ENCODE measurements at regions not wholly inside any gene's neighbourhood (a gene's known extent, or its start where the extent isn't known, plus 50 kb on each side); places are given as distances from the start of the nearest gene placed in this dataset.
"Not testable (repeated sequence)": the region's sequence is repeated elsewhere in the genome, so short reads cannot be mapped to it uniquely, and the experiment has no call there.

- H3K4me1 ChIP-seq (ENCODE audit: insufficient read depth, low read length): no peaks in the 10 kb centered on the region
- H3K4me3 ChIP-seq (ENCODE audit: low read length): no peak overlapping the region
- H3K9me3 ChIP-seq (ENCODE audit: insufficient read depth, low read depth, low read length): no peaks in the 10 kb centered on the region
- H3K27me3 ChIP-seq (ENCODE audit: insufficient read depth, low read length): no peaks in the 10 kb centered on the region
- H3K9ac ChIP-seq (ENCODE audit: low read depth, low read length): no peak overlapping the region
- H3K27ac ChIP-seq (ENCODE audit: low read depth, low read length): no peak overlapping the region
- H3K36me3 ChIP-seq (ENCODE audit: insufficient read depth, low read length): no peaks in the 10 kb centered on the region
- WGBS: 100% methylated on average over 1 of the region's 1 CpG
These were observed 124.0 kb upstream of the CDC42EP3 start for GRCh38 chr2:37795456-37795855.

DNA sequence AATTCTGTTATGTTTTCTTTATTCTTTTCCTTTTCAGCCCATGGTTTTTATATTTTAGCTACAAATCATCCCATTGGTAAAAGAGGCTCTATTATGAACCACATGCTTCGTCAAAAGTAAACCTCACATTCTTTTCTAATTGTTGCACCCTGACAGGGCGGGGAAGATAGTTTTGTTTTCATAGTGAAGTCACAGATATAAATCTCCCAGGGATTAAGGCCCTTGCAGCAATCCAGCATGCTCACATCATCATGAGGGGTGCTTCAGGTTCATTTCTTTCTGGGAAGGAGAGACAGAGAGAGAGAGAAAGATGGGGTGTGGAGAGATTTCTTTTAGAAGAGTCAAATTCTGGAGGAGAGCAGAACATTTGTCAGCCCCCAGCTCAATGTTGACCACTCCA lies 124.5 kb upstream of the CDC42EP3 start:
- Histone ChIP-seq H3K9ac (ENCODE audit: low read depth, low read length) (no peak overlapping the region), H3K4me1 (ENCODE audit: insufficient read depth, low read length) (no peaks in the 10 kb centered on the region), H3K4me3 (ENCODE audit: low read length) (no peak overlapping the region), H3K27ac (ENCODE audit: low read depth, low read length) (no peak overlapping the region), H3K36me3 (ENCODE audit: insufficient read depth, low read length) (no peaks in the 10 kb centered on the region), H3K9me3 (ENCODE audit: insufficient read depth, low read depth, low read length) (no peaks in the 10 kb centered on the region), H3K27me3 (ENCODE audit: insufficient read depth, low read length) (no peaks in the 10 kb centered on the region)
- 90% methylated on average over 2 of the region's 2 CpGs for WGBS

GRCh38 chr2:37796481-37796880 lies 125.0 kb upstream of the CDC42EP3 start:
- H3K9me3 ChIP-seq (ENCODE audit: insufficient read depth, low read depth, low read length): no peaks in the 10 kb centered on the region
- no peak overlapping the region for H3K27ac ChIP-seq (ENCODE audit: low read depth, low read length)

DNA sequence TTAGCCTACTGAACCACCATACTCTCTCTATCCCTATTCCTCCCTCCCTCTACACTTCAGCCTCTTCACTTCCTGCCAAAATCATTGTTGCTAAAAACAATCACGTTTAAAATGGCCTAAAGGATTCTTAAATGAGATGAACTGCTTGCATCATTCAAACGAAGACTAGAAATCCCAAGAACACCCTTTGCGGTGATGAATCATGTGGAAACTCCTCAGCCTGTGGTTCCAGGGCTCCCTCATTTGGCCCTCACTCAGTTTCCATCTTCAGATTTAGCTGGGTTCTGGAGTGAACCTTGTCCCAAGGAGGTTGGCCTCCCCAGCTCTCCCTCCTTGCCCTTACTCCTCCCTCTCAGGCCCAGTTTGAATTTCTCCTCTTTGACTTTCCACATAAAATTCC lies 125.6 kb upstream of the CDC42EP3 start:
- H3K9ac ChIP-seq (ENCODE audit: low read depth, low read length): no peak overlapping the region
- H3K9me3 ChIP-seq (ENCODE audit: insufficient read depth, low read depth, low read length): no peaks in the 10 kb centered on the region
- WGBS: 92% methylated on average over 3 of the region's 3 CpGs
- no peaks in the 10 kb centered on the region for H3K27me3 ChIP-seq (ENCODE audit: insufficient read depth, low read length)
- H3K4me1 ChIP-seq (ENCODE audit: insufficient read depth, low read length): 0 out of 2 replicates have a peak, but pooled peaks cover under 1% of the 10 kb centered on the region
- H3K27ac ChIP-seq (ENCODE audit: low read depth, low read length): no peak overlapping the region
- no peak overlapping the region for H3K4me3 ChIP-seq (ENCODE audit: low read length)
- no peaks in the 10 kb centered on the region for H3K36me3 ChIP-seq (ENCODE audit: insufficient read depth, low read length)

More at GRCh38 chr2:37796481-37796880, 125.0 kb upstream of the CDC42EP3 start:
- Histone ChIP-seq H3K4me3 (ENCODE audit: low read length) (no peak overlapping the region), H3K36me3 (ENCODE audit: insufficient read depth, low read length) (no peaks in the 10 kb centered on the region), H3K27me3 (ENCODE audit: insufficient read depth, low read length) (no peaks in the 10 kb centered on the region), H3K9ac (ENCODE audit: low read depth, low read length) (no peak overlapping the region), H3K4me1 (ENCODE audit: insufficient read depth, low read length) (no peaks in the 10 kb centered on the region)
- 95% methylated on average over 4 of the region's 4 CpGs for WGBS

GRCh38 chr2:37798315-37799005 lies 126.6 kb upstream of the RMDN2 start:
- Histone ChIP-seq H3K4me1 (ENCODE audit: insufficient read depth, low read length) (peaks cover 13% of the 10 kb centered on the region), H3K4me3 (ENCODE audit: low read length) (no peak overlapping the region), H3K9ac (ENCODE audit: low read depth, low read length) (no peak overlapping the region), H3K27me3 (ENCODE audit: insufficient read depth, low read length) (no peaks in the 10 kb centered on the region), H3K27ac (ENCODE audit: low read depth, low read length) (no peak overlapping the region), H3K9me3 (ENCODE audit: insufficient read depth, low read depth, low read length) (no peaks in the 10 kb centered on the region), H3K36me3 (ENCODE audit: insufficient read depth, low read length) (no peaks in the 10 kb centered on the region)

DNA sequence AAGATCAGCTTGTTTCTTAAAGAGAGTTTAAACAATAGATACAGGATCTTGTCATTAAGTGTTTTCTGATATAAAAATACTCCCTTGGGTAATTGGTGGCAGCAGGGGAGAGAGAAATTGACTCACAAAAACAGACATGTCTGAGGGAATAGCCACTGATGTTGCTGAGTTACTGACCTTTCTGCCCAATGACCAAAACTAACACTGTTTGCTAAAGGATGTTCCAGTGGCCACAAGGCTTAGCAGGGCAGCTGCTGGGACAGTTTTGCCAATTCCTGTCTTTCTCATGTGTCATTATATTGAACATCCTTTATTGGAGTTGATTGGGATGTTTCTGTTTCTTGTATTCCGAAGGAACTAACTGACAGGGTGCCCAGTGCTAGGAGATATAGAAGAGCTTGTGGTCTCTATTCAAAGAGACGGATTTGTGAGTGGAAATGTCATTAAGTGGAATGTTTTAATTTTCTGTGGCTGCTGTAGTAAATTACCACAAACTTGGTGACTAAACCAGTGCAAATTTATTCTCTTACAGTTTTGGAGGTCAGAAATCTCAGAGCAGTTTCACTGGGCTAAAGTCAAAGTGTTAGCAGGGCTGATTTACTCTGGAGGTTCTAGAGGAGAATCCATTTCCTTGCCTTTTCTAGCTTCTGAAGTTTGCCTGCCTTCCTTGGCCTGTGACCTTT lies 124.8 kb upstream of the RMDN2 start:
- no peak overlapping the region for H3K4me3 ChIP-seq (ENCODE audit: low read length)
- no peaks in the 10 kb centered on the region for H3K9me3 ChIP-seq (ENCODE audit: insufficient read depth, low read depth, low read length)
- WGBS: 94% methylated on average over 2 of the region's 2 CpGs
- no peaks in the 10 kb centered on the region for H3K36me3 ChIP-seq (ENCODE audit: insufficient read depth, low read length)
- no peak overlapping the region for H3K27ac ChIP-seq (ENCODE audit: low read depth, low read length)
- no peaks in the 10 kb centered on the region for H3K27me3 ChIP-seq (ENCODE audit: insufficient read depth, low read length)
- H3K9ac ChIP-seq (ENCODE audit: low read depth, low read length): no peak overlapping the region
- peaks cover 13% of the 10 kb centered on the region for H3K4me1 ChIP-seq (ENCODE audit: insufficient read depth, low read length)

- Histone ChIP-seq H3K9me3 (ENCODE audit: insufficient read depth, low read depth, low read length) (0 out of 2 replicates have a peak, but pooled peaks cover 4% of the 10 kb centered on the region), H3K27ac (ENCODE audit: low read depth, low read length) (no peak overlapping the region), H3K36me3 (ENCODE audit: insufficient read depth, low read length) (no peaks in the 10 kb centered on the region), H3K4me3 (ENCODE audit: low read length) (no peak overlapping the region), H3K4me1 (ENCODE audit: insufficient read depth, low read length) (peaks cover 13% of the 10 kb centered on the region), H3K27me3 (ENCODE audit: insufficient read depth, low read length) (no peaks in the 10 kb centered on the region), H3K9ac (ENCODE audit: low read depth, low read length) (no peak overlapping the region)
- 78% methylated on average over 4 of the region's 4 CpGs for WGBS
These were observed 122.8 kb upstream of the RMDN2 start for GRCh38 chr2:37802211-37802752.

DNA sequence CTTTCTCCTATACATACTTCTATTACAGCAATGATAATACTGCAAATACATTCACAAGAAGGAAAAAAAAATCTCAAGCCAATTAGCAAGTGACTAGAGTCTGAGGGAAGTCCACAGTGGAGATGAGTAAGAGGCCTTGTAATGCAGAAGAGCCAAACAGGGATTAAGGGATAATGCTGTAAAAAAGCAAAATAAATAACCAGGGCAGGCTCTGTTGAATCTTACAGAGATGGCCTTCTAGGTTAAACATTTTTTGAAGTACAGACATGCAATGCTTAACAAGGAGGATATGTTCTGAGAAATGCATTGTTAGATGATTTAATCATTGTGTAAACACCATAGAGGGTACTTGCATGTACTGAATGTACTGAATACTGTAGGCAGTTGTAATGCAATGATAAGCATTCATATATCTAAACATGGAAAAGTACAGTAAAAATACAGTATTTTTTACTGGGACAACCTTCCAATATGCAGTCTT lies 122.1 kb upstream of the RMDN2 start:
- peaks cover 13% of the 10 kb centered on the region for H3K4me1 ChIP-seq (ENCODE audit: insufficient read depth, low read length)
- H3K27me3 ChIP-seq (ENCODE audit: insufficient read depth, low read length): no peaks in the 10 kb centered on the region
- no peak overlapping the region for H3K4me3 ChIP-seq (ENCODE audit: low read length)
- H3K9ac ChIP-seq (ENCODE audit: low read depth, low read length): no peak overlapping the region
- no peak overlapping the region for H3K27ac ChIP-seq (ENCODE audit: low read depth, low read length)
- H3K9me3 ChIP-seq (ENCODE audit: insufficient read depth, low read depth, low read length): 0 out of 2 replicates have a peak, but pooled peaks cover 9% of the 10 kb centered on the region
- no peaks in the 10 kb centered on the region for H3K36me3 ChIP-seq (ENCODE audit: insufficient read depth, low read length)

GRCh38 chr2:37806004-37806403 lies 119.1 kb upstream of the RMDN2 start:
- not testable (repeated sequence) for H3K27me3 ChIP-seq (ENCODE audit: insufficient read depth, low read length); H3K9ac ChIP-seq (ENCODE audit: low read depth, low read length); H3K27ac ChIP-seq (ENCODE audit: low read depth, low read length); H3K36me3 ChIP-seq (ENCODE audit: insufficient read depth, low read length); H3K4me3 ChIP-seq (ENCODE audit: low read length)
- Histone ChIP-seq H3K9me3 (ENCODE audit: insufficient read depth, low read depth, low read length) (peaks cover 13% of the 10 kb centered on the region; the same call in 1 of the 2 replicates), H3K4me1 (ENCODE audit: insufficient read depth, low read length) (peaks cover 13% of the 10 kb centered on the region)
- 100% methylated on average over 2 of the region's 2 CpGs for WGBS

DNA sequence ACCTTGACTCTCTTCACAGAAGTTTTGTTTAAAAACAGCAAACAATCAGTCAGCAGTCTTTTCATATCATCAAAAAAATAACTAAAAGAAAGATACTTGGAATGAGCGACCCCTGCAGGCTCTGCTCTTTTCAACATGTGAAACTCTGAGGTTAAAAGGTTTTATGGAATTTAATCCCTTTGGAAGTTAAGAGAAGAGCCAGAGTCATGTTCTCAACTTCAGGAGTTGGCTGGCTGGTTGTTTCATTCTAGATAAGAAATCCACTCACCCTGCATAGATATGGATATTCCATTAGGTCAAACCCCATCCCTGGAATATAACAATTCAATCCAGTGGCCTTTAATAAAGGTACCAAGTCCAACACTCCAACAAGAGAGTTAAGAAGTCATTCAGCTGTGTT lies 115.6 kb upstream of the RMDN2 start:
- H3K27me3 ChIP-seq (ENCODE audit: insufficient read depth, low read length): no peaks in the 10 kb centered on the region
- H3K4me3 ChIP-seq (ENCODE audit: low read length): no peak overlapping the region
- no peaks in the 10 kb centered on the region for H3K4me1 ChIP-seq (ENCODE audit: insufficient read depth, low read length)
- no peak overlapping the region for H3K9ac ChIP-seq (ENCODE audit: low read depth, low read length)
- WGBS: 32% methylated on average over 1 of the region's 1 CpG
- no peak overlapping the region for H3K27ac ChIP-seq (ENCODE audit: low read depth, low read length)
- H3K36me3 ChIP-seq (ENCODE audit: insufficient read depth, low read length): no peaks in the 10 kb centered on the region
- peaks cover 13% of the 10 kb centered on the region; the same call in 1 of the 2 replicates for H3K9me3 ChIP-seq (ENCODE audit: insufficient read depth, low read depth, low read length)

DNA sequence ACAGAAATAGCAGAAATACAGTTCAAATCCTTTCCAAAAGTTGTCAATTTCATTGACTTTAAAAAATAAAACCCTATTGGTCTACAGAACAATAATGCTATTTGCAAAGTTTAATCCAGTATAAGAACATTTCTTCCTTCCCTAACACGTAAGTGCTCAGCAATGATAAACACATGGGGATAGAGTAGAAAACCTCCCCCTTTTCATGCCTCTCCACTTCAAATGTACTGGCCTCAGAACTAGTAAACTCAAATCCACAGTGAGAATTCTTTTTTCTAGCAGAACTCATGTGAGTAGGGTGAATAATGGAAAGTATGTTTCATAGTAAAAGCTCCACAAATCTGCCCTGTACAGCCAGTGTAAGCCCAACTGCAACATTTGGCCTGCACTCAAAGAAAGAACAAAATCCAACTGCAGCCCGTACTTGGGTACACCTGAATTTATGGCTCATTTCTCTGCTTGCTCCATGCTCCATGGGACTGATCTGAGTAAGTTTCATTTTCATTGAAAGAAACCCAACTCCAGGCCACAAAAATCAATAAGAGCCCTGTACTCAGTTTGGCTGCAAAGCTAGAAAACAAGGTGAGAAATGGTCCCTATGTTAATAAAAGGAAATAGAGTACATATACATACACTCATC lies 115.0 kb upstream of the RMDN2 start:
- no peaks in the 10 kb centered on the region for H3K27me3 ChIP-seq (ENCODE audit: insufficient read depth, low read length)
- 88% methylated on average over 2 of the region's 2 CpGs for WGBS
- no peaks in the 10 kb centered on the region for H3K4me1 ChIP-seq (ENCODE audit: insufficient read depth, low read length)
- H3K9ac ChIP-seq (ENCODE audit: low read depth, low read length): no peak overlapping the region
- H3K9me3 ChIP-seq (ENCODE audit: insufficient read depth, low read depth, low read length): peaks cover 13% of the 10 kb centered on the region; the same call in 1 of the 2 replicates
- no peak overlapping the region for H3K27ac ChIP-seq (ENCODE audit: low read depth, low read length)
- H3K4me3 ChIP-seq (ENCODE audit: low read length): no peak overlapping the region
- no peaks in the 10 kb centered on the region for H3K36me3 ChIP-seq (ENCODE audit: insufficient read depth, low read length)

Data from HUES64 (cell line).